Fibroblast of mammary gland (primary cell): ENCODE measurements at regions not wholly inside any gene's neighbourhood (a gene's known extent, or its start where the extent isn't known, plus 50 kb on each side); places are given as distances from the start of the nearest gene placed in this dataset.

Source experiments
- DNase-seq: peaks from one replicate; pipeline ENCODE4 v3.0.0-alpha.2; 2010; ENCODE audit warnings: low read depth
- H3K4me3 ChIP-seq: 2 replicates; pipeline ENCODE4 v1.5.1; 2011; ENCODE audit warnings: low read depth, mild to moderate bottlenecking, low read length, moderate library complexity; ENCODE audit not compliant: control insufficient read depth
- TF ChIP-seq, protein P1 (sequence below): conservative IDR thresholded peaks from 2 replicates; pipeline ENCODE4 v1.5.1; 2011; ENCODE audit warnings: low read depth, low read length, inconsistent platforms; ENCODE audit not compliant: control insufficient read depth, insufficient read depth

DNA sequence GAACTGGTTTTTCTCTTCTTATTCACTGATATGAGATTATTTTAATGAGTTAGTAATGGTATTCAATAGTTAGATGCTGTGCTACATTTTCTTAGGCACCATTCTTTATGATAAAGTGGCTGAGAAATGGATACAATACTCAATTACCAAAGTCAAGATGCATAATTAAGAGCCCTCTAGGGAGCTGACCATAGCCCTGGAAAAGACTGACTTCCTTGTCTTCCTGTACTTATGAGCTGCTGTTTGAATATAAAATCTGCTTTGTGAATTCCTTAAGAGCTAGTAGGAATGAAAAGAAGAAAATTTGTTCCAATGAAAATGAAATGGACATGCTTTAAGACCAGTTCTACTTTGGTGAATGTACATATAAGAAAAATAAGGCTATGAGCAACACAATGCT is 452.3 kb downstream of the KCNA4 start:
- H3K4me3 ChIP-seq, result no peak overlapping the region
- TF ChIP-seq, protein P1, sequence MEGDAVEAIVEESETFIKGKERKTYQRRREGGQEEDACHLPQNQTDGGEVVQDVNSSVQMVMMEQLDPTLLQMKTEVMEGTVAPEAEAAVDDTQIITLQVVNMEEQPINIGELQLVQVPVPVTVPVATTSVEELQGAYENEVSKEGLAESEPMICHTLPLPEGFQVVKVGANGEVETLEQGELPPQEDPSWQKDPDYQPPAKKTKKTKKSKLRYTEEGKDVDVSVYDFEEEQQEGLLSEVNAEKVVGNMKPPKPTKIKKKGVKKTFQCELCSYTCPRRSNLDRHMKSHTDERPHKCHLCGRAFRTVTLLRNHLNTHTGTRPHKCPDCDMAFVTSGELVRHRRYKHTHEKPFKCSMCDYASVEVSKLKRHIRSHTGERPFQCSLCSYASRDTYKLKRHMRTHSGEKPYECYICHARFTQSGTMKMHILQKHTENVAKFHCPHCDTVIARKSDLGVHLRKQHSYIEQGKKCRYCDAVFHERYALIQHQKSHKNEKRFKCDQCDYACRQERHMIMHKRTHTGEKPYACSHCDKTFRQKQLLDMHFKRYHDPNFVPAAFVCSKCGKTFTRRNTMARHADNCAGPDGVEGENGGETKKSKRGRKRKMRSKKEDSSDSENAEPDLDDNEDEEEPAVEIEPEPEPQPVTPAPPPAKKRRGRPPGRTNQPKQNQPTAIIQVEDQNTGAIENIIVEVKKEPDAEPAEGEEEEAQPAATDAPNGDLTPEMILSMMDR, result no peak
- no peak for DNase-seq

DNA sequence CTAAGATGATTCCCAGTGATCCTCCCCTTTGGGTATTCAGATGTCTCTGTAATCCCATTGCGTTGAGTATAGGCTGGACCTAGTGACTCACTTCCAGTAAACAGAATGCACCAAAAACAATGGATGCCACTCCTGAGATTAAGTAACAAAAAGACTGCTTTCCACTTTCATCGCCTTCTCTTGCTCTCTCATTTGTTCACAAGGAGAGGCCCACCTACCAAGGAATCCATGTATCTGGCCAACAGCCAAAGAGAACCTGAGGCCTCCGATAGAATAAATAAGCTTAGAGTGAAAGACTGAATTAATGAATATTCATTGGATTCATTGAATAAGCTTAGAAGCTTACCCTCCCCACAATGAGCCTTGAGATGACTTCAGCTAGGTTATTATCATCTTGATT is 454.6 kb downstream of the KCNA4 start:
- TF ChIP-seq, protein P1, result no peak
- no peak for DNase-seq
- no peak overlapping the region for H3K4me3 ChIP-seq

DNA sequence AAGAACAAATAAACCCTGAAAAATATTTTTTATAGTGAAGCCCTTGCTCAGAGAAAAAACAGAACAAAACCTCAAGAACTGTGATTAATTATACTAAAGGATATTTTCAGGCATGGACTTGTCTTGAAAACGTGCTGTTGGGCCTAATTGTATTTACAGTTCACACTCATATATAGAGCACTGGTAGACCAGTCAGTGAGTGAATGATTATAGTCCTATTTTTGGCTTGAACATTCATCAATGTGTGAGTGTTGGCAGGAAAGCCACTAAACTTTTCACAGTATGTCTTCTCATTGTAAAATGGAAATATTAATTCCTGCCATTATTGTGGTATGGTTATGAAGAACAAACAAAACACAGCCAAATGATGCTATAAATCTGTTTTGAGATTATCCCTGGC is 462.8 kb downstream of the KCNA4 start:
- no peak overlapping the region for H3K4me3 ChIP-seq
- TF ChIP-seq, protein P1, result no peak
- no peak for DNase-seq

DNA sequence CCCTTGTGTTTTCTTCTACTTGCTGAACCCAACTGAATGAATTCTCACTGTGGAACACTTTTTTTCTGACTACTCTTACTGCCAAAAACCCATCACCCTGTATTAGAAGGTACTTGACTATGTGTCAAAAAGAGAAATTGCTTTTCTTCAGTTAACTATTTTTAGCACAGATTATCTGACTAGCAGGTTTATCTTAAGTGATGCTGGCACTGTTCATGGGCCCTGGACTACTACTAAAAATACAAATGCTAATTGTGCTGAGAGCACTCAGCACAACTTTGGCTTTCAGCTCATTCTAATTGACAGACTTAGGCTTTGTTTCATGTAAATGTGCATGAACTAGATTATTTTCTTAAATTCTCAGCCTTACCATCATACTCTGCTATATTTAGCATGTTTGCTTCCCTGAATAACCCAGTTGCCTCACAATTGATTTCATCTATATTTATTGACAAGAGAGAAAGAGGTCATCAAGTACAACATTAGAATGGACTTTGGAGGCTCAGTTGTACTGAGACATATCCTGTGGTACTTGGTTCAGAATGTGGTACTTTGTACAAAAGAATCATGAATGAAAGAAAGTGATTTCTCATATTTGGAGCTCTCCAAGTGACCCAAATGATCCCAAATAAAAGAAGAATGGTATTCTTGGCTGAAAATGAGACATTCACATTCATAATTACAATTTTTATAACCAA is 478.3 kb downstream of the KCNA4 start:
- no peak for DNase-seq
- TF ChIP-seq, protein P1, result no peak
- no peak overlapping the region for H3K4me3 ChIP-seq

DNA sequence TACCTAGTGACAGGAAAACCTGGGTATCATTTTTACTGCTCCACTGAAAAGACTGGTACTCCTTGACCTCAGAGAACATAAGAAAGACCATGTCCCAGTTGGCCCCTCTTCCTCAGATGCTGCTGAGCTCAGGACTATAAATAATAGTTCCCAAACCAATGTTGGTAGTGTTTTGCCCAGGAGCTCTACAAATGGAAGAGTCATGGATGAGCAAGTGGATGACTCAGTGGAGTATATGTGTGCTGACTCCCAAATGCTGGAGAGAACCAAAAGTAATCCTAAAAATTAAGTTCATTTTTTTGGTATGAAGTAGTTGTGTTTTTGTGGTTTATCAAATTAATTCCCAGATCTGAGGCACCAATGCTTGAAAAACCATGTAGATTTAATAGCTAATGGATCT is 482.0 kb downstream of the KCNA4 start:
- DNase-seq, result peak; percentile 55
- TF ChIP-seq, protein P1, result no peak
- H3K4me3 ChIP-seq, result no peak overlapping the region

DNA sequence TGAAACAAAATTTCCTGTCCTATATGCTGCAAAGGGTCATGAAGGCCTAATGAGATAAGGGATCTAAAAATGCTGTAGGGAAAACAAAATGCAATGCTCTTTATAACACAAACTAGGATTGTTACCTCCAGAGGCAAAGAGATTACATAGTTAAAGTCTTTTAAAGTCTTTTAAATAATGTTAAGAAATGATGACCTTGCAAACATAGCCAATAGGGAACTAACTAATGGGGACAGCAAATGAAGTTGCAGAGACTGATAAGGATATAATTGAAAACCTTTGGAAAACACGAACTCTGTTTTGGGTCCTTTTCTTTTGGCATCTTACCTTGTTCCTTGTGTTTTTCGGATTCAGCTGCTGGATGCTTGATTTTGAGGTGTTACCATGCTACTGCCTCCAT is 485.9 kb downstream of the KCNA4 start:
- TF ChIP-seq, protein P1, result no peak
- H3K4me3 ChIP-seq, result no peak overlapping the region
- DNase-seq, result no peak
